Rectal smooth muscle tissue (tissue), 1 donor: ENCODE measurements at regions not wholly inside any gene's neighbourhood (a gene's known extent, or its start where the extent isn't known, plus 50 kb on each side); places are given as distances from the start of the nearest gene placed in this dataset.

Experiments
- H3K27ac ChIP-seq: one replicate; pipeline ENCODE4 v1.7.0; 2013; ENCODE audit warnings: low read depth, low read length, inconsistent platforms
- H3K27me3 ChIP-seq: one replicate; pipeline ENCODE4 v1.7.0; 2013; ENCODE audit warnings: low read length; ENCODE audit not compliant: control insufficient read depth, insufficient read depth
- H3K36me3 ChIP-seq: one replicate; pipeline ENCODE4 v1.7.0; 2013; ENCODE audit warnings: low read length; ENCODE audit not compliant: control insufficient read depth, insufficient read depth
- H3K4me1 ChIP-seq: one replicate; pipeline ENCODE4 v1.7.0; 2013; ENCODE audit warnings: low read length; ENCODE audit not compliant: control insufficient read depth, insufficient read depth
- H3K4me3 ChIP-seq: one replicate; pipeline ENCODE4 v1.7.0; 2013; ENCODE audit warnings: low read length
- H3K9ac ChIP-seq: one replicate; pipeline ENCODE4 v1.7.0; 2013; ENCODE audit warnings: low read length

DNA sequence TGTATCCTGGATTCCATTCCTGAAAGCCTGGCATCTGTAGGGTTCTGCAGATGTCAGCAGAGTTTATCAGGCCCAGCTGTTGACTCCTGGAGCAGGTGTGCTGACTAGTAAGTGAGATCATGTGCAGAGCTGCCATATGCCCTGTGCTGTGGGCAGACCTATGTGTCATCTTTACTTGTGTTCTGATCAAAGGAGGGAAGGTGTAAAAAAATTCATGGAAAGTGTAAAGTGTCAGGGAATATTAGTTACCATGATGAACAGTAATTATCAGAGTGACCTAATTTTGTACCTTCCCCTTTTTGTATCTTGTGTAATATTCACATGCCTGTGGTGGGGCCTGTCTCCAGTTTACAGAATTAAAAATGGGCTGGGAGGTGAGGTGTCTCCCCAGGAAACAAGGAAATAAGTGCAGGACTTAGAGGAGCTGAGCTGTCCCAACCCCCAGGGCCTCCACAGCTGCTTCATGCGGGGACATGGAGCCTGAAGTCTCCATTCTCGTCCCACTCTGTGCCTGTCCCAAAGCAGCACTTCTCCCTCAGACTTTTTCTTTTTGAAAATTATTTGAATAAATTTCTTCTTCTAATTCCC lies 148.2 kb upstream of the GGTLC1 start:
- Histone ChIP-seq H3K4me3 (no peak overlapping the region), H3K27ac (no peak overlapping the region), H3K36me3 (no peaks in the 10 kb centered on the region), H3K27me3 (no peaks in the 10 kb centered on the region), H3K9ac (no peak overlapping the region), H3K4me1 (no peaks in the 10 kb centered on the region)

- Histone ChIP-seq H3K4me1 (no peaks in the 10 kb centered on the region), H3K27ac (no peak overlapping the region), H3K36me3 (no peaks in the 10 kb centered on the region)
These were observed 147.2 kb upstream of the GGTLC1 start for GRCh38 chr20:24135781-24136180.

GRCh38 chr20:24134930-24135329 lies 146.4 kb upstream of the GGTLC1 start:
- no peak overlapping the region for H3K27ac ChIP-seq
- no peaks in the 10 kb centered on the region for H3K36me3 ChIP-seq
- no peak overlapping the region for H3K9ac ChIP-seq
- no peaks in the 10 kb centered on the region for H3K4me1 ChIP-seq
- H3K27me3 ChIP-seq = no peaks in the 10 kb centered on the region
- H3K4me3 ChIP-seq = no peak overlapping the region

More at GRCh38 chr20:24135781-24136180, 147.2 kb upstream of the GGTLC1 start:
- Histone ChIP-seq H3K4me3 (no peak overlapping the region), H3K9ac (no peak overlapping the region), H3K27me3 (no peaks in the 10 kb centered on the region)

DNA sequence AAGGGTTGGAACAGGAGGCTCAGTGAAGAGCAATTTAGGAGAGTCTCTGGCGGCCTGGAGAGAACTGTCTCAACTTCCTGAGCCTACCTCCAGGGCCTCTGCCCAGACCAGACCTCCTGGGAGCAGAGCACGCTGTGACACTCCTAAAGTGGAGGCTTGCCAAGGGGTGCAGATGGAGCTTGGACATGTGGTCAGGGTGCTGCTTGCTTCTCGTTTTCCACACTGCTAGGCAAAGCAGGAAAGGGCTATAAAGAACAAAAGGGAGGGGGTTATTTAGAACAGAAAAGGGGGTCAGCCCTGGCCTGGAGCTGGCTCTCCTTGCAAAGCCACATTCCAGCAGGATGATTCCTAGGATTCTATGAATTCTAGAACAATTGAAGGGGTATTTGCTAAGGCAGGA lies 145.7 kb upstream of the GGTLC1 start:
- Histone ChIP-seq H3K4me1 (no peaks in the 10 kb centered on the region), H3K36me3 (no peaks in the 10 kb centered on the region), H3K27ac (no peak overlapping the region), H3K27me3 (no peaks in the 10 kb centered on the region), H3K9ac (no peak overlapping the region), H3K4me3 (no peak overlapping the region)

- H3K9ac ChIP-seq = no peak overlapping the region
- H3K4me1 ChIP-seq = no peaks in the 10 kb centered on the region
- H3K36me3 ChIP-seq = no peaks in the 10 kb centered on the region
- no peak overlapping the region for H3K27ac ChIP-seq
- no peaks in the 10 kb centered on the region for H3K27me3 ChIP-seq
- H3K4me3 ChIP-seq = no peak overlapping the region
These were observed 143.7 kb upstream of the GGTLC1 start for GRCh38 chr20:24132246-24132645.

DNA sequence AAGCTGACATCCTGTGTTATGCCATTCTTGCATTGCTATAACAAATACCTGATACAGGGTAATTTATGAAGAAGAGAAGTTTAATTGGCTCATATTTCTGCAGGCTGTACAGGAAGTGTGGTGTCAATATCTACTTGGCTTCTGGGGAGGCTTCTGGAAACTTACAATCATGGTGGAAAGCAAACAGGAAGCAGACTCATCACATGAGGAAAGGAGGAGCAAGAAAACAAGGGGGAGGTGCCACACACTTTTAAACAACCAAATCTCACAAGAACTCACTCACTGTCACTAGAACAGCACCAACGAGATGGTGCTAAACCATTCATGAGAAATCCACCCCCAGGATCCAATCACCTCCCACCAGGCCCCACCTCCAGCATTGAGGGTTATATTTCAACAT lies 143.1 kb upstream of the GGTLC1 start:
- no peak overlapping the region for H3K27ac ChIP-seq

DNA sequence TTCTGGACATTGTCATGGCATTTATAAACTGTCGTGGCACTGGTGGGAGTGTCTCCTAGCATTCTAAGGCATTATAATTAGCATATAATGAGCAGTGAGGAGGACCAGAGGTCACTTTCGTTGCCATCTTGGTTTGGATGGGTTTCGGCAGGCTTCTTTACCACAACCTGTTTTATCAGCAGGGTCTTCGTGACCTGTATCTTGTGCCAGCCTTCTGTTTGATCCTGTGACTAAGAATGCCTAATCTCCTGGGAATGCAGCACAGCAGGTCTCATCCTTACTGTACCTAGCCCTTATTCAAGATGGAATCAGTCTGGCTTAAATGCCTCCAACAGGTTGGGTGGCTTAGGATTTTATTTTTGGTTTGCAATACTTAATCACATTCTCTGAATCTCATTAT lies 142.7 kb upstream of the GGTLC1 start:
- Histone ChIP-seq H3K4me3 (no peak overlapping the region), H3K36me3 (no peaks in the 10 kb centered on the region), H3K27ac (no peak overlapping the region), H3K4me1 (no peaks in the 10 kb centered on the region), H3K9ac (no peak overlapping the region), H3K27me3 (no peaks in the 10 kb centered on the region)

More for the DNA sequence above, 143.1 kb upstream of the GGTLC1 start:
- no peaks in the 10 kb centered on the region for H3K4me1 ChIP-seq
- H3K9ac ChIP-seq = no peak overlapping the region
- no peaks in the 10 kb centered on the region for H3K36me3 ChIP-seq
- H3K4me3 ChIP-seq = no peak overlapping the region
- H3K27me3 ChIP-seq = no peaks in the 10 kb centered on the region

GRCh38 chr20:24129641-24130040 lies 141.1 kb upstream of the GGTLC1 start:
- H3K27me3 ChIP-seq = no peaks in the 10 kb centered on the region
- no peak overlapping the region for H3K27ac ChIP-seq
- H3K36me3 ChIP-seq = no peaks in the 10 kb centered on the region
- H3K9ac ChIP-seq = no peak overlapping the region
- no peak overlapping the region for H3K4me3 ChIP-seq
- H3K4me1 ChIP-seq = no peaks in the 10 kb centered on the region

DNA sequence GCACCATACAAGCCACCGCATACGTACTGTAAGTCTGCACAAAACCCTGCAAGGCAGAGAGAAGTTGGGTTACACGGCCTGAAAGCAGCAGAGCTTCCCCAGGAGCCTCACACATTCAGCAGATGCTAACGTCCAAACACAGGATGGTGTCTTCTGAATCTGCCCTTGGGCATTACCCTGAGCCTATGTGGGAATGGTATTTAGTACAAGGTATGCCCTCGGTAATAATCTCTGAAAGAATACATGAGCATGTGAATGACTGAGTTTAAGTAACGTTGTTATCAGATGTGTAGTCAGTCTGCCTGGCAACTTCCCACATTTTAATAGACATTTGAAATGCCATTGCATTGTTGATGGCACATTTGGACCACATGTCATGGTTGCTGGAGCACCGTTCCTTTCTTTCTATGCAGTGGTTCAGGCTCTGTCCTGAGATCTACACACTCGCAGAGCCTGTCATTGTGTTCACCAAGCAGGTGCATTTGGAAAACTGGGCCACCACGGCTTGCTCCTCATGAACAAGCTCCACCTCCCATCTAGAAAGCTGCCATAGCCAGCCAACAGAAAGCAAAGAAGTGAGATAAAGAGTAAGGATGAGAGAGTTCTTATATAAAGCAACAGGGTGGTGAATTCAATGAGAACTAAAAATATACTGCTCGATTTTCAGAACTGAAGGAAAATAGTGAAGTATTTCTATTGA lies 136.5 kb upstream of the GGTLC1 start:
- Histone ChIP-seq H3K9ac (no peak overlapping the region), H3K4me1 (no peaks in the 10 kb centered on the region), H3K27me3 (no peaks in the 10 kb centered on the region), H3K36me3 (no peaks in the 10 kb centered on the region), H3K27ac (no peak overlapping the region), H3K4me3 (no peak overlapping the region)

DNA sequence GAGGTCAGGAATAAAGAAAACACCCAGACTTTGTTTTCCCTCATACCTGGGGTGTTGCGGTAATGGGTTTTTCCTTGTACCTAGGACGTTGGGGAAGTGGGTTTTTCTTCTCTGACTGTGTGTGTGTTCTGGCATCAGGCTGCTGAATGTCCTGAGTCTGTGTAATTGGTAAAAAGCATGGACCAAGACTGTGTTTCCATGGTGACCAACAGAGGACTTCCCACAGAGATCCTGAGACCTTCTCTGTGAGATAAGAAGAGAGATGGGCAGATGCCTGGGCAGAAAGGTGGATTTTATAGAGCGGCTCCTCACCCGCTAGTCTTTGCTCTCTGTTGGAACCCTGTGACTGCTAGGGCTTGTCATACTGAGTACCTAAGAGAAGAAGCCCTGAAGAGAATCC lies 135.4 kb upstream of the GGTLC1 start:
- H3K4me1 ChIP-seq = no peaks in the 10 kb centered on the region
- no peaks in the 10 kb centered on the region for H3K27me3 ChIP-seq
- H3K4me3 ChIP-seq = no peak overlapping the region
- H3K27ac ChIP-seq = no peak overlapping the region
- no peaks in the 10 kb centered on the region for H3K36me3 ChIP-seq
- H3K9ac ChIP-seq = no peak overlapping the region

DNA sequence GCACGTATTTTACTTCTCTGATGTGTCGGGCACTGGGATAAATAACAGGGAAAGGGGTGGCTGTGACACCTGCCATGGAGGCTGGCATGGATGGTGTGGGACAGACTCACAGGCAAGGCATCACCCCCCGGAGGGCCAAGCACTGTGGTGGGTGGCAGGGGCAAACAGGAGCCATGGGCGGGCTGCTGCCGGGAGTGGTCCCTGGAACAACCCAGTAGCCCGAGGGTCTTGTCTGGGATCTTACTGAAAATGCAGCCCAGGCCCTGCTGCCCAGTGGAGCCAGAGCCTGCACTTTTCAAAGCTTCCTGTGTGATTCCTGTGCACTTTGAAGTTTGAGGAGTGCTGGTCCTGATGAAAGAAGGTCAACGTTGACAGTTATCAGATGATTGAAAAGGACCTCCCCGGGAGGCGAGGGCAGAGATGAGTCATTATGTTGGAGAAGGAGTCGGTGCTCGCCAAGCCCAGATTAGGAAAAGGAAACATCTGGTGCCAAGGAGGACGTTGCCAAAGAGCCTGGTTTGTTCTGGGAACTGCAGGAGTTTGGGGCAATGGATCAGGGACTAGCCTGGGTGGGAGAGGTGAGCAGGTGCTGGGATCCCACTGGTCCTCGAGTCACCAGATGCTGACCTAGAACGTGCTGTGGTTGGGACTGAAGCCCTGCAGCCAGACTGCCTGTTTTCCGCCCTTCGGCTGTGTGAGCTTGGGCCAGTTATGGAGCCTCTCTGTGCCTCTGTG lies 130.0 kb upstream of the GGTLC1 start:
- Histone ChIP-seq H3K27ac (no peak overlapping the region), H3K27me3 (no peaks in the 10 kb centered on the region), H3K4me3 (no peak overlapping the region), H3K36me3 (no peaks in the 10 kb centered on the region), H3K9ac (no peak overlapping the region), H3K4me1 (peaks cover 5% of the 10 kb centered on the region)

- Histone ChIP-seq H3K27ac (no peak overlapping the region), H3K4me1 (peaks cover 5% of the 10 kb centered on the region), H3K27me3 (no peaks in the 10 kb centered on the region), H3K4me3 (no peak overlapping the region), H3K36me3 (no peaks in the 10 kb centered on the region), H3K9ac (no peak overlapping the region)
These were observed 129.5 kb upstream of the GGTLC1 start for GRCh38 chr20:24118034-24118433.
